Occipital lobe (tissue), 1 donor: ENCODE measurements at regions not wholly inside any gene's neighbourhood (a gene's known extent, or its start where the extent isn't known, plus 50 kb on each side); places are given as distances from the start of the nearest gene placed in this dataset.

ENCODE experiments used
- DNase-seq: peaks from one replicate; lab custom pipeline; 2025; lab: John Stamatoyannopoulos, UW

- no peak for DNase-seq
These were observed 598.3 kb upstream of the REG3G start for GRCh38 chr2:78427170-78427569.

- no peak for DNase-seq
These were observed 594.3 kb upstream of the REG3G start for GRCh38 chr2:78431241-78431640.

- DNase-seq: no peak
These were observed 586.4 kb upstream of the REG3G start for GRCh38 chr2:78439122-78439521.

- no peak for DNase-seq
These were observed 569.9 kb upstream of the REG3G start for GRCh38 chr2:78455586-78455985.

GRCh38 chr2:78457269-78457668, 568.2 kb upstream of the REG3G start:
- no peak for DNase-seq

- DNase-seq: no peak
These were observed 559.8 kb upstream of the REG3G start for GRCh38 chr2:78465707-78466106.

GRCh38 chr2:78476619-78477229, 548.8 kb upstream of the REG3G start:
- no peak for DNase-seq

- no peak for DNase-seq
These were observed 538.9 kb upstream of the REG3G start for GRCh38 chr2:78486565-78486964.

- no peak for DNase-seq
These were observed 527.4 kb upstream of the REG3G start for GRCh38 chr2:78498125-78498524.

- no peak for DNase-seq
These were observed 519.2 kb upstream of the REG3G start for GRCh38 chr2:78506301-78506700.

- DNase-seq: no peak
These were observed 503.6 kb upstream of the REG3G start for GRCh38 chr2:78521938-78522337.

- no peak for DNase-seq
These were observed 492.6 kb upstream of the REG3G start for GRCh38 chr2:78532762-78533379.

- no peak for DNase-seq
These were observed 490.1 kb upstream of the REG3G start for GRCh38 chr2:78535395-78535794.

GRCh38 chr2:78538322-78538721, 487.2 kb upstream of the REG3G start:
- no peak for DNase-seq

GRCh38 chr2:78540255-78540654, 485.2 kb upstream of the REG3G start:
- DNase-seq: no peak

GRCh38 chr2:78541088-78541450, 484.4 kb upstream of the REG3G start:
- no peak for DNase-seq

- no peak for DNase-seq
These were observed 483.8 kb upstream of the REG3G start for GRCh38 chr2:78541451-78542267.

- no peak for DNase-seq
These were observed 478.7 kb upstream of the REG3G start for GRCh38 chr2:78546843-78547242.

GRCh38 chr2:78549766-78550165, 475.7 kb upstream of the REG3G start:
- no peak for DNase-seq

- no peak for DNase-seq
These were observed 471.4 kb upstream of the REG3G start for GRCh38 chr2:78553866-78554647.

- DNase-seq: no peak
These were observed 463.6 kb upstream of the REG3G start for GRCh38 chr2:78561876-78562275.

- no peak for DNase-seq
These were observed 460.8 kb upstream of the REG3G start for GRCh38 chr2:78564666-78565065.
